Hepatocyte (in vitro differentiated cells): ENCODE measurements at regions not wholly inside any gene's neighbourhood (a gene's known extent, or its start where the extent isn't known, plus 50 kb on each side); places are given as distances from the start of the nearest gene placed in this dataset.

Experiments used
- DNase-seq: peaks from one replicate; pipeline ENCODE4 v3.0.0-alpha.2; 2016; ENCODE audit warnings: low spot score
- H2AFZ ChIP-seq: fragments of 200-600 bp; sonication (generic); 2 replicates; pipeline ENCODE4 v1.6.0; 2016; ENCODE audit warnings: antibody characterized with exemption, mild to moderate bottlenecking
- H3K27ac ChIP-seq: fragments of 200-600 bp; sonication (generic); 2 replicates; pipeline ENCODE4 v1.5.1; 2016; ENCODE audit warnings: mild to moderate bottlenecking
- H3K27me3 ChIP-seq: fragments of 200-600 bp; sonication (generic); 2 replicates; pipeline ENCODE4 v1.6.1; 2016
- H3K36me3 ChIP-seq: fragments of 200-600 bp; sonication (generic); replicated peaks from 2 replicates; pipeline ENCODE4 v1.5.1; 2016; ENCODE audit warnings: low read depth; ENCODE audit not compliant: insufficient read depth
- H3K4me1 ChIP-seq: fragments of 200-600 bp; sonication (generic); 2 replicates; pipeline ENCODE4 v1.5.1; 2016; ENCODE audit warnings: mild to moderate bottlenecking, moderate library complexity; ENCODE audit not compliant: insufficient read depth
- H3K4me2 ChIP-seq: fragments of 200-600 bp; sonication (generic); 2 replicates; pipeline ENCODE4 v1.6.0; 2016
- H3K4me3 ChIP-seq: fragments of 200-600 bp; sonication (generic); 2 replicates; pipeline ENCODE4 v1.5.1; 2016; ENCODE audit warnings: mild to moderate bottlenecking
- H3K79me2 ChIP-seq: fragments of 200-600 bp; sonication (generic); 2 replicates; pipeline ENCODE4 v1.6.0; 2017; ENCODE audit warnings: mild to moderate bottlenecking
- H3K9me2 ChIP-seq: fragments of 200-600 bp; sonication (generic); replicated peaks from 2 replicates; pipeline ENCODE4 v1.6.0; 2017; ENCODE audit warnings: mild to moderate bottlenecking; ENCODE audit not compliant: insufficient read depth
- H3K9me3 ChIP-seq: fragments of 200-600 bp; sonication (generic); 2 replicates; pipeline ENCODE4 v1.5.1; 2016; ENCODE audit warnings: low read depth, mild to moderate bottlenecking
- H4K20me1 ChIP-seq: fragments of 200-600 bp; sonication (generic); 2 replicates; pipeline ENCODE4 v1.6.0; 2016; ENCODE audit warnings: mild to moderate bottlenecking; ENCODE audit not compliant: insufficient read depth, poor library complexity, severe bottlenecking
- CTCF ChIP-seq: fragments of 200-600 bp; sonication (generic); IDR thresholded peaks from 2 replicates; pipeline ENCODE4 v1.5.1; 2016; ENCODE audit warnings: antibody characterized with exemption, mild to moderate bottlenecking; ENCODE audit not compliant: poor library complexity
- EZH2 ChIP-seq: fragments of 200-600 bp; sonication (generic); IDR thresholded peaks from 2 replicates; pipeline ENCODE4 v1.6.1; 2016; ENCODE audit warnings: antibody characterized with exemption, mild to moderate bottlenecking, borderline replicate concordance
- EZH2phosphoT487 ChIP-seq: fragments of 200-600 bp; sonication (generic); IDR thresholded peaks from one replicate; pipeline ENCODE4 v1.6.1; 2018; ENCODE audit warnings: antibody characterized with exemption, mild to moderate bottlenecking, low read depth, moderate library complexity; ENCODE audit not compliant: unreplicated experiment, severe bottlenecking
- WGBS: methylation state at CpG from one replicate; pipeline ENCODE4 v1.1.6; 2016; ENCODE audit warnings: low lambda C conversion rate; ENCODE audit errors: missing lambda C conversion rate; 5-methylcytosine and 5-hydroxymethylcytosine counted together

GRCh38 chr6:113208726-113209125 lies 648.4 kb upstream of the MARCKS start:
- no peaks in the 10 kb centered on the region for H3K4me1 ChIP-seq
- no peaks in the 10 kb centered on the region for H3K27me3 ChIP-seq
- H3K9me2 ChIP-seq: no peaks in the 10 kb centered on the region
- H3K4me2 ChIP-seq: no peak overlapping the region
- H3K36me3 ChIP-seq: no peaks in the 10 kb centered on the region
- no peak overlapping the region for H3K27ac ChIP-seq
- no peak overlapping the region for H2AFZ ChIP-seq
- 94% methylated on average over 2 of the region's 2 CpGs for WGBS
- TF ChIP-seq EZH2phosphoT487 (no peak), EZH2 (no peak), CTCF (no peak)
- H3K9me3 ChIP-seq: no peaks in the 10 kb centered on the region
- no peaks in the 10 kb centered on the region for H4K20me1 ChIP-seq
- no peaks in the 10 kb centered on the region for H3K79me2 ChIP-seq
- no peak overlapping the region for H3K4me3 ChIP-seq
- DNase-seq: no peak

DNA sequence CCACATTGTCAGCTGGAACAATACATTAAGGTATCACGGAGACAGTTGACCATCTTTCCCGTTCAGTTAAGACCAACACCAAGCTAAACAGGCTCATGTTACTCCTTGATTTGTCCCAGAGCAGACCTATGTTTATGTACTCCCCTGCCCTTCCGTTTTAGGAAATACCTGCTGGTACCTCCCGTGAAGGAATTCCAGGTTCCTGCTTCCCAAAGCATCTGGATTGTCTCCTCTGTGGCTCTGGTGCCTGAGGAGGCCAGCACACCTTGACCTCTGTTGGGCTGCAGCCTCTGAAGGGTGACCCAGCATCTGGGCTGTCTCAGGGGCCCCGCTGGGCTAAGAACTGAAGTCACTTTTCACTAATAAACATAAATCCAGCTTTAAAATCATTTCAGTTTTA lies 647.8 kb upstream of the MARCKS start:
- Histone ChIP-seq H3K4me1 (no peaks in the 10 kb centered on the region), H3K4me2 (no peak overlapping the region), H2AFZ (no peak overlapping the region), H3K27ac (no peak overlapping the region), H3K4me3 (no peak overlapping the region), H3K79me2 (no peaks in the 10 kb centered on the region), H3K36me3 (no peaks in the 10 kb centered on the region), H3K27me3 (no peaks in the 10 kb centered on the region), H3K9me2 (no peaks in the 10 kb centered on the region), H3K9me3 (no peaks in the 10 kb centered on the region), H4K20me1 (no peaks in the 10 kb centered on the region)
- DNase-seq: no peak
- 49% methylated on average over 5 of the region's 5 CpGs for WGBS
- TF ChIP-seq CTCF (no peak), EZH2phosphoT487 (no peak), EZH2 (no peak)

DNA sequence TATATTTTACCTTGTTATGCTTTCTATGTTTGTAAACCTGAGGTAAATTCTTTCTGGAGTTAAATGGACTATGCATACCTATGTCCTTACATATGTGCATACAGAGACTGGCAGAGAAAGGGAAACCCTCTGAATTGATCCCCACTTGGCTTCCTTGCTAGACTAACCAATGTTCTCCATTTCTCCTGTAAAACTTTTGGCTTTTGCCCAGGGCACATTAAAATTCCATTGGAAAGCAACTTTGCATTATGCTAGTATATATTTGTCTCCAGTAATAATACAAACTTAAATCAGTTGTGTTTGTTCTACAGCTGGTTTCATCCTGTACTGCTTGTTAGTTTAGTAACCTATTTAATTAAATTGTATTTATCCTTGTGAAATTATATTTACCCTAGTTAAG lies 646.0 kb upstream of the MARCKS start:
- H3K9me3 ChIP-seq: no peaks in the 10 kb centered on the region
- no peaks in the 10 kb centered on the region for H3K9me2 ChIP-seq
- H4K20me1 ChIP-seq: no peaks in the 10 kb centered on the region
- no peak overlapping the region for H3K27ac ChIP-seq
- no peak for DNase-seq
- H3K36me3 ChIP-seq: no peaks in the 10 kb centered on the region
- H3K4me1 ChIP-seq: no peaks in the 10 kb centered on the region
- H3K79me2 ChIP-seq: no peaks in the 10 kb centered on the region
- no peaks in the 10 kb centered on the region for H3K27me3 ChIP-seq
- no peak overlapping the region for H3K4me2 ChIP-seq
- H2AFZ ChIP-seq: no peak overlapping the region
- no peak overlapping the region for H3K4me3 ChIP-seq
- TF ChIP-seq EZH2 (no peak), EZH2phosphoT487 (no peak), CTCF (no peak)

DNA sequence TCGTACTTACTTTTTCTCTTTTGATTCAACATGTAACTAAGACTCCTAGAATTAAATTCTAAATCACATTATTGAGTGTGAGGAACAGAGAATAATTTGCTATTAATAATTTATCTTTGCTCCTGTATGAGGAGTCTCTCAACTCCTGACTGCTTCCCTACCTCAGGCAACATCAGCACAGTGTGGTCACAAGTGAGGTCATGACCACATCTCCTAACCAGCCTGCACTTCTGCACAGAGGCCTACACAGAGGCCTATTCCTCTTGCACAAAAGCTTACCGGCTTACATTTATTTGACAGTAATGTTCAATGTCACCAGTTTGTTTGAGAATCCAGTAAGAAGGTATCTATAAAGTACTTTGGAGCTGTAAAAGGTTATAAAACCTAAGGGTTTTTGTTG lies 637.4 kb upstream of the MARCKS start:
- no peak for TF ChIP-seq EZH2phosphoT487
- no peak for TF ChIP-seq CTCF
- no peak for TF ChIP-seq EZH2
- Histone ChIP-seq H4K20me1 (no peaks in the 10 kb centered on the region), H3K79me2 (no peaks in the 10 kb centered on the region), H3K36me3 (no peaks in the 10 kb centered on the region), H3K27ac (no peak overlapping the region), H3K27me3 (no peaks in the 10 kb centered on the region), H3K4me3 (no peak overlapping the region), H3K4me2 (no peak overlapping the region), H3K4me1 (no peaks in the 10 kb centered on the region), H3K9me3 (no peaks in the 10 kb centered on the region), H3K9me2 (no peaks in the 10 kb centered on the region), H2AFZ (no peak overlapping the region)
- DNase-seq: no peak
- WGBS: 65% methylated on average over 2 of the region's 2 CpGs
